PC-3 (cell line): ENCODE measurements at regions not wholly inside any gene's neighbourhood (a gene's known extent, or its start where the extent isn't known, plus 50 kb on each side); places are given as distances from the start of the nearest gene placed in this dataset.

ENCODE experiments used
- CTCF ChIP-seq: fragments of 300-600 bp; sonication (generic); conservative IDR thresholded peaks from 2 replicates; pipeline ENCODE4 v1.5.1; 2017; ENCODE audit warnings: antibody characterized with exemption, low read depth, mild to moderate bottlenecking, low read length
- EZH2phosphoT487 ChIP-seq: fragments of 300-600 bp; sonication (generic); IDR thresholded peaks from 2 replicates; pipeline ENCODE4 v1.6.1; 2018; ENCODE audit warnings: mild to moderate bottlenecking, antibody characterized with exemption, low read length, borderline replicate concordance

GRCh38 chr5:62778316-62779009 lies 199.8 kb downstream of the LRRC70 start:
- TF ChIP-seq CTCF (no peak), EZH2phosphoT487 (no peak)
